ENCODE measurements at regions not wholly inside any gene's neighbourhood (a gene's known extent, or its start where the extent isn't known, plus 50 kb on each side); places are given as distances from the start of the nearest gene placed in this dataset.
"Not testable (repeated sequence)": the region's sequence is repeated elsewhere in the genome, so short reads cannot be mapped to it uniquely, and the experiment has no call there.

DNA sequence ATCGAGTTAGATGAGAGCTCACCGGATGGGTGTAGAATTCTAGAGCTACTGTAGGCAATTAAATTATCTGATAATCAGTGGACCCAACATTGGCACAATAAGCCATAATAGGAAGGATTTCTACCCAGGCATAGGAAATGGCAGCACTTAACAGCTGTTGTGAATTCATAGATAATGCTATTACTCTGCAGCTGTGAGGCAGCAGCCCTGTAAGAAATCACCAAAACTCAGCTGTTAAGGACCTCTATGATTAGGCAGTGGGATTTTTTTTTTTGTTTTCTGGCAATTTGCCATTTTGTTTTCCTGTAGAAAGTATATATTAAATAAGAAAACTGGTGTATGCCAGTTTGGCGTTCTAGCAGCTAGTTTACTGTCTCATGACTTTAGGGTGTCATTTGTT, 609.1 kb upstream of the SLC35B3 start:
- no peak for FAIRE-seq

DNA sequence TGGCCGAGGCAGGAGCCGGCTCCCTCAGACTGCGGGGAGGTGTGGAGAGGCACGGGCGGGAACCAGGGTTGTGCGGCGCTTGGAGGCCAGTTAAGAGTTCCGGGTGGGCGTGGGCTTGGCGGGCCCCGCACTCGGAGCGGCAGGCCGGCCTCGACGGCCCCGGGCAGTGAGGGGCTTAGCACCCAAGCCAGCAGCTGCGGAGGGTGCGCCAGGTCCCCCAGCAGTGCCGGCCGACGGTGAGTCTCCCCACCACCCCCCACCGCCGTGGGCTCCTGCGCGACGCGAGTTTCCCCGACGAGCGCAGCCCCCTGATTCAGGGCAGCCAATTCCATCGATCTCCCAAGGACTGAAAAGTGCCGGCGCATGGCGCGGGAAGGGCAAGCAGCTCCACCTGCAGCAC, 605.4 kb upstream of the SLC35B3 start:
- FAIRE-seq = no peak

DNA sequence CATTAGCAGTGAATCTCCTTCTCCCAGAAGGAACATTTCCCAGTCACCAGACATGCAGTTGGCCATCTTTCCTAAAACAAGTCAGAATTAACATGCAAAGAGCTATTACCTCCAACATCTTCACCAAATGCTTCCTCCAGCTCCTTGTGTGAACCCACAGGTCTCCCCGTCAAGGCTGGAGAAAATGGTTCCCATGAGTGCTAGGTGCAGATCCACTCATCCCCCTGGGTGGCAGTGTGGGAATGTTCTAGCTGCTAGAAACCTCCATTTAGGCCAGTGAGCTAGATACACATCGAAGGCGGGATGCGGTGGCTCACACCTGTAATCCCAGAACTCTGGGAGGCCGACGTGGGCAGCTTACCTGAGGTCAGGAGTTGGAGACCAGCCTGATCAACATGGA, 603.9 kb upstream of the SLC35B3 start:
- FAIRE-seq = no peak

DNA sequence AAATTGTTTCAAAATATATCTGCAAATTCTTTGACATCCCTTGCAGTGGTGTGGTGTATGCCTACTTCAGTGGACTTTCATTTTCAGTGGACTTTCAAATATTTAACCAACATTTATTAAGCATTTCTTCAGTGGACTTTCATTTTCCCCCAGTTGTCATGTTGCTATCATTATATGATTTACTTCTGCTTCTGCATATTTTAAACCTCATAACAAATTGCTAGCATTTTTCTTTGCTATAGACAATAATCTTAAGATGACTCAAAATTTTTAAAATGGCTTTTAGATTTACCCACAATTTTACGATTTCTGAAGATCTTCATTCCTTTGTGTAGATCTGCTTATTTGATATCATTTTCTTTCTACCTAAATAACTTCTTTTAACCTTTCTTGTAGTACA, 592.7 kb upstream of the SLC35B3 start:
- FAIRE-seq = no peak

DNA sequence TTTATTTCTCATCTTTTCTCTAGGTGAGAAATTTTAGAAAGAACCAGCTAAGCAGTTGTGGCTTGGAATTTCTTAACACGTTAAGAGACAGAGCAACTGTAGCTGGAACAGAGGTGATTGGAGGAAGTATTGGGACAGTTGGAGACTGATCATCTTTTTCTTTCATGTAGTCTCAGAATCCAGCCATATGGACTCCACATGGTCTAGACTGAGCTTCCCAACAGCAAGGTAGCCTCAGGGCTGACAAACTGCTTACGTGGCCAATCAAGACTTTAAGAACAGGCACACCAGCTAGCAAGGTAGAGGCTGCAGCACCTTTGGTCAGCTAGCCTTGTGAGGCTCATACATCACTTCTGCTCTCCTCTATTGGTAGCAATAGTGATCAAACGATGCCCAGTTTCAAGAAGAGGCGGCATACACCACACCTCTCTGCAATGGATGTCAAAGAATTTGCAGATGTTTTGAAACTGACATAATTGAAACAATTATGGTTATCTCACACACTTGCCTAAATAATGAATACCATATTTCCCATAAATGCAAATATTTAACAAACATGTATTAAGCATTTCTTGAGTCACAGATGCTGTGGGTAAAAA, 590.5 kb upstream of the SLC35B3 start:
- no peak for FAIRE-seq

DNA sequence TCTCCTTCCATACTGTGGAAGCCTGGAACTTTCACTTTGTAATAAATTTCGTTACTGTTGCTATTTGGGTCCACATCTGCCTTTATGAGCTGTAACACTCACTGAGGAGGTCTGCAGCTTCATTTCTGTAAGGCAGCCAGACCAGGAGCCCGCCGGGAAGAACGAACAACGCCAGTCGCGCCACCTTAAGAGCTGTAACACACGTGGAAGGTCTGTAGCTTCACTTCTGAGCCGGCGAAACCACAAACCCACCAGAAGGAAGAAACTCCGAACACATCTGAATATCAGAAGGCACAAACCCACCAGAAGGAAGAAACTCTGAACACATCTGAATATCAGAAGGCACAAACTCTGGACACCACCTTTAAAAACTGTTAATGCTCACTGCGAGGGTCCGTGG, 589.9 kb upstream of the SLC35B3 start:
- no peak for FAIRE-seq

DNA sequence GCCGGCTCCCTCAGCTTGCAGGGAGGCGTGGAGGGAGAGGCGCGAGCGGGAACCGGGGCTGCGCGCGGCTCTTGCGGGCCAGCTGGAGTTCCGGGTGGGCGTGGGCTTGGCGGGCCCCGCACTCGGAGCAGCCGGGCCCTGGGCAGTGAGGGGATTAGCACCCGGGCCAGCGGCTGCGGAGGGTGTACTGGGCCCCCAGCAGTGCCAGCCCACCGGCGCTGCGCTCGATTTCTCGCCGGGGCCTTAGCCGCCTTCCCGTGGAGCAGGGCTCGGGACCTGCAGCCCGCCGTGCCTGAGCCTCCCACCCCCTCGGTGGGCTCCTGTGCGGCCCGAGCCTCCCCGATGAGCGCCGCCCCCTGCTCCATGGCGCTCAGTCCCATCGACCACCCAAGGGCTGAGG, 588.9 kb upstream of the SLC35B3 start:
- not testable (repeated sequence) for FAIRE-seq

DNA sequence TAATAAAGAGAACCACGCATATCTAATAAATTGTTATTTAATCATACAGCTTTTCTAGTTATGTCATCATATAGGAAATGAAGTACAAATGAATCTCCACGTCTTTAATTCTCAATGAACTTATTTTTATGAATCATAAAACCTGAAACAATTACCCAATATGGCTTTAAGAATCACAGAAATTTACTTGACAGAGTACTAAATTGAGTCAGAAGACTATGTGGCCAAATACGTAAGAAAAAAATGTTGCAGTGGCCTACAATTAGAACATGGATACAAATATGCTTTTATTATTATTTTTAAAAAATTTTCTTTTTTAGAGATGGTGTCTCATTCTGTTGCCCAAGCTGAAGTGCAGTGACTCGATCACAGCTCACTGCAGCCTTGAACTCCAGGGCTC, 584.7 kb upstream of the SLC35B3 start:
- no peak for FAIRE-seq

DNA sequence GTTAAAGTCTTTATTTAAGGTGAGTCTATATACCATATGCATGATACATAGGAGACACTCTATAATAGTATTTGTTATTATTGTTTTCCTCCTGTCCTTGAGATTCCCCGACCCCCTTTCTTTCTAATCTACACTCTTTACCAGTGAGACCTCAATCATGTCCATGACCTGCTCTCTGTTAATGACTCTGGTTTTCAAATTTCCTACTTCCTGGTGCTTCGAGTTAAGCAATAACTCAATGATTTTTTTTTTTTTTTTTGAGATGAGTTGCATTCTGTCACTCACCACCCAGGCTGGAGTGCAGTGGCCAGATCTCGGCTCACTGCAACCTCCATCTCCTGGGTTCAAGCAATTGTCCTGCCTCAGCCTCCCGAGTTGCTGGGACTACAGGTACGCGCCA, 574.6 kb upstream of the SLC35B3 start:
- no peak for FAIRE-seq

DNA sequence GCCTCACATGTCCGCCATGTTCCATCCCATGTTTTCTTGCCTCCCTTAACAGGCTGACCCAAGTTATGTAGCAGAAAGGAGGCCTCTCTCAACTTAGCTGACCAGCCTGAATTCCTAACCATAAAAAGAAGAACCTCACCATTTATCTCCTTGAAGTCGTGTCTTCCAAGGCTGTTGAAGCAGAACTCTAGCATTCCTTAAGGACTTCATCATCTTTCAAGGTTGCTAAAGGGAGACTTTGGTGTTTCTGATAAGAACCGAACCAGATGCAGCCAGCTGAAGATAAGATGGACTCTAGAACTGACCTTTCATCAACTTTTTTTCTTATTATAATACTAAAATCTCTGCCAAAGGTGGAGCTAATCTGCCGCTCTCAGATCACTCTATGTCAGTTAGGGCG, 571.7 kb upstream of the SLC35B3 start:
- no peak for FAIRE-seq

DNA sequence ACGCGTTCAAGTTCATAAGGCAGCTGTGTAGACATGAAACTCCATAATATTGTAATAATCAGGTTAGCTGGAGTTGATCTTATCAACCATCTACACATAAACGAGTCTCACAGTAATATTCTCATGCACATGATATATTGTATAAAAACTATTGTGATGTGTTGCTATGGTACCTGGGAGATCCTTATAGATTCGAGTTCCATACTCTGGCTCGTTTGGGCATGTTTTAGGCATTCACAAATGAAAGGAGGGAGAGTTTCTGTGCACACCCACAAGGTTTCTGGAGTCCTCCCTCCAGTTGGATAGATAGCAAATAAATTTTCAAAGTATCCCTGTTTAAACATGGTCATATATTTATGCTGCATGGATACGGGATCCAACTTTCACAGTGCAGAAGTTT, 567.5 kb upstream of the SLC35B3 start:
- FAIRE-seq = no peak

DNA sequence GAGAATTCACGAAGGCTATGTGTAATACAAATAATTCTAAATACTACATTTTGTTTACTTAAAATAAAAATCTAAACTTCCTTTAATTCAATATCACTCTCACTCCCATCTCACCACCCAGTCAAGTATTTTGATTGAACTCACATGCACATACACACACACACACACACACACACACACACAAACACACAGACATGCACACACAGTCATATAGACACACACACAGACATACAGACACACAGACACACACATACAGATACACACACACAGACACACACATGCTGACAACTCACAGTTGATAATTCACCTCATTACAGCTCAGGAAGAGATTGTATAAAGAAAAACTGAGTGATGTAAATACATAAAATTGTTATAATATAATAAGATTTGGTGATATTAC, 559.8 kb upstream of the SLC35B3 start:
- FAIRE-seq = no peak

DNA sequence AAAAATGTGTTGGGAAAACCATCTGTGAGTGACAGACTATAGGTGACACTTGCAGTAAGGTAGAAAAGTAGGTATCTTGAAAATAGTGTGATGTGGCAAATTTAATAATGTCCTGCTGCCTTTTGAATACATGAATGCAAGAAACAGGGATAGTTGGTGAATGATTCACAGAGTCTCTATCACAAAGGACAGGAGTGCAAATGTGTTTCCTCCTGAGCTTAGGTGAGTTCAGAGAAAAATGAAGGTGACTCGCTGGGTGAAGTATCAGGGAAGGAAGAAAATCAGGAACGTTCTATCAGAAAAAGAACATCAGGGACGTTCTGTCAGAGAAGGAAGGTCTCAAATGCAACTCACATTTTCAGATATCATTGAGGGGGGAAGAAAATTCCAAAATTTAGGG, 557.8 kb upstream of the SLC35B3 start:
- FAIRE-seq = no peak

DNA sequence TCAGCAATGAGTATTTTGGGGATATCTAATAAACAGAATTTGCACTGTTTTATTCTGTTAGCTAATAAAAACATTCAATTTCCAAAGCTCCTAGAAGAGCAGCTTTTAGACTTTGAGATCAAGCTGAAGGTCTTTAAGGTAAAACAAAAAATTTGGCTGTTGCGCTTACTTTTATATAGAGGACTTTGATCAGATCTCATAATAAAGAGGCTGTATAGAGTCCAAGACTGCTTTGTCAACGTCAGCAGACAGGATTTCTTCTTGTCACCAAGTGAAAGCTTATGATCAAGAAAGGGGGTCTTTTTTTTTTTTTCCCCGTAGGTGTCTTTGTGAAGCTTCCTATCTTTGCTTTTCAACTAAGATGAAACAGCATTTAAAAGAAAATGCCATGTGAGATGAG, 556.5 kb upstream of the SLC35B3 start:
- no peak for FAIRE-seq

DNA sequence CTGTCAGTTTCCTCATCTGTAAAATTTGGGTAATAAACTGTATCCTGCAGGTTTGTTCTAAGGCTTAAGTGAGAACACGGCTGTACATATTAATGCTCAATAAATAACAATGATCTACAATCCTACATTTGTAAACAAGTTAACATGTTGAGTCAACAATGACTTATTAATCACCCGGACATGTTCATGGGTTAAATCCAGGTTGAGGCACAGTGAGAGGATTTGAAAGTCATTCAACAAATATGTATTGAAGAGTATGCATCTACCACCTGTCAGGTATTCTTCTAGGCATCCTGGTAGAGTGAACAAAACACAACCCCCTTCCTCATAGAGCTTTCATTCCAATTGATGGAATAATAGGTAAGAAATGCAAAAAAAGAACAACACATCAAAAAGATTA, 554.7 kb upstream of the SLC35B3 start:
- FAIRE-seq = no peak

DNA sequence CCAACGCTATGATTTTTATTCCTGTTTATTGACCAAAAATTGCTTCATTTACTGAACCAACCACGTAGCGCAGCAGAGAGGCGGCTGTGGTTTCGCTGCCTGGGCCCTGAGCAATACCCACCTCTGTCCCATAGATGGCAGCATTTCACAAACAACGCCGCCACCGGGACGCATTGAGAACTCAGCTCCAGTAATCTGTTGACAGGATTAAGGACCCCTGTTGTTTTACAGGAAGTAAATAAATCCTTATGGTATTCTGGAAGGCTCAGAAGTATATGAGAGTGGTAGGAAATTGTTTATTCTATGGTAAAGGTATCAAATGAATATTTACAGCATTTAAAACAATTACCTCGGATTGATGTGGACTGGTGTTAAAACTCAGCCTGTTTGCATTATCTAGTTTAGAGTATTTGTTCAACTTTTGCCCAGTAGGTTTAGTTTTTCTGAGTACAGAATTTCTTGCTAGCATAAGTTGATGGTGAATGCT, 547.9 kb upstream of the SLC35B3 start:
- peak; percentile 40 for FAIRE-seq

DNA sequence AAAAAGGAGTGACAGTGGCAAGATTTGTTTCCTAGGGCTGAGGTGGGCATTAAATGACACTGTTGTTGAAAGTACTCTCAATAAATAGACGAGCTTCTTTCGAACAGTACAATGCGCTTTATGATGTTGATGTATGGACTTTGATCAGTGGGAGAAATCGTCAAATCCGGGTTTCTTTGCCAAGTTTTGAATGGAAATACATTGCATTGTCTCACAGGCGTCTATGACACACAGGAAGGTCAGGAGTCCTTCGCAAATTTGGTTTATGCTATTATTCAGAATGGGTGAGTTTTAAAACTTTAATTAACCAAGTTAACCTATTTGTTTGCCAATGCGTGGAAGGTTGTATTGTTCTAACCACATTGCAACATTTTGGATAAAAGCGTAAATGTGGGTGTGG, 547.3 kb upstream of the SLC35B3 start:
- no peak for FAIRE-seq

DNA sequence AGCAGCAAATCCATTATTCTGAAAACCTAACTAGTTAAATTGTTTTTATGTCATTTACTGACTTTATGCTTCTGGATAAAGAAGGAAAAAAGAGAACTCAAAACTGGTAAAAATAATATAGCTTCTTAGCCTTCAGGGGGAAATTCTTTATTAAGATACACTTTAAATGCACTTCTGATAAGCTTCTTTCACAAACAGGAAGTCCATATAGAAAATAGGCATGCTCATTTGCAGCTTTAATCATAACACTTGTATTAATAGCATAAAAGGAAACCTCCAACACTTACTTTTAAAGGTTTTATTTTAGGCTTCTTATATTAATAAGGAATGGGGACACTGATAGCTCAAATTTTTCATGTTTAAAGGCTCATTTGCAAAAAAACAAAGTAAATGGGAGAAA, 538.0 kb upstream of the SLC35B3 start:
- FAIRE-seq = no peak

DNA sequence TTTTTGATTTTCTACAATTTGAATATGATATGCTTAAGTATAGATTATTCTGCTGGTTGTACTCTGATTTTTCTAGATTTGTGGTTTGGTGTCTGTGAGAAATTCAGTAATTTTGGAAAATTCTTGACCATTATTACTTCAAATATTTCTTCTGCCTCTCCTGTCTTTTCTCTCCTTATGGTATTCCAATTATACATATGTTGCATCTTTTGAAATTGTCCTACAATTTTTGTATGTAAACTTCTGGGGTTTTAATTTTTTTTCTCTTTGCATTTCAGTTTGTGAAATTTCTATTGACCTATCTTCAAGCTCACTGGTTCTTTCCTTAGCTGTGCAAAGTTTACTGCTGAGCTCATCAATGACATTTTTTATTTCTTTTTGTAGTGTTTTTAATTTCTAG, 534.4 kb upstream of the SLC35B3 start:
- no peak for FAIRE-seq

DNA sequence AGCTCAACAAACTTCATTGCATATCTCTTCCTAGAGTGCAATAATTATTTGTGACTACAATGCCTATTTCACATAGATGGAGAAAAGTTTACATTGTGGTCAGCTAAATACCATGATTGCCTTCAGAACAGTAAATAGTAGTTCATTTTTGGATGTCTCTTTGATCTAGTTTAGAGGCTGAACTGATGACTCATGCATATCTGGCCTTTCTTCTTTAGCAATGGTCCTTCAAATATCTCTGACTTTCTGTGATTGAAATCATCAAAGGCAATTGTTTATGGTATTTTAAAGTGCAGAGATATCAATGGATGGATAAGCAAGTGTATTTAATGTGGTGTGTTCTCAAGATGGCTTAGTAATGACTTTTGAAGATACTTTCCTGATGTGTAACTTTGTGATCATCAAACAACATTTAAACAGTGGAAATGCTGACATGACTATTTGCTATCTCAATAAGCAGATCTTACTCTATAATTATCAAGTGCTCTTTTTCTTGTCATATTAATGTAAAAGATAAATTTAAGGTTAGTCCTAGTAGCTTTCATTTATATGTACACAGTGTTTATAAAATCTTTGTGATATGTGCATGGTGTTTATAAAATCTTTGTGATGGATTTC, 523.7 kb upstream of the SLC35B3 start:
- FAIRE-seq = no peak

DNA sequence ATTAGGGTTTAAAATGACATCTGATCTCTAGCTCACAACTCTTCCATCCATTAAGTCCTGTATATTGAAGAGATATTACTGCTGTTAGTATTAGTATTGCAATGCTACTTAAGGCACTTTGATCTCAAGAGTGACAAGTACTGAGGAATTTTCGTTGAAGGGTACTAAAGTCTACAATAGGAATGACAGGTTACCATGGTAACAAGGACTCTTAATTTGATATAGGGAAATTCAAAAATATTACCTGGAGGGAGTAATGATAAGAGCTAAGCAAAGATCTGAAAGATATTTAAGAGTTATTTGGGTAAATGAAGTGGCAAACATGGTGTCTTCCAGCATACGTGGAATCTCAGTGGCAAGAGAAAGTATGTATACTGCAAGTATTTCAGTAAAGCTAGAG, 518.0 kb upstream of the SLC35B3 start:
- FAIRE-seq = no peak

DNA sequence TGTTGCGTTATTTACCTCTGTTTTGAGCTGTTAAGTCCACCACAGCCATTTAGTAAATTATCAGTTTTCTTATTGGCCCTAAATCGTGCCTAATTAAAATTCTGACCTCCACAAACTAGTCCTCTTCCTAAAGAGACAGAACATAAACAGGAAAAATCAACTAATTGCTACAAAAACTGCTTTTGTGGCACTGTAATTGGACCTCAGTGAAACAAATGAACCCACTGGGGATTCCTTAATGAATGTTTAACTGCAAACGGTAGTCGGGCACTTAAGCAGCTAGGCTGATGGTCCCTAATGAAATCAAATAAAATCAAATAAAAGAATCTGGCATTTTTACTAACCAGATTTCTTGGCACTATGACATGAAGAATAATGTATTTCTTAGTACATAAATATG, 513.4 kb upstream of the SLC35B3 start:
- FAIRE-seq = no peak

DNA sequence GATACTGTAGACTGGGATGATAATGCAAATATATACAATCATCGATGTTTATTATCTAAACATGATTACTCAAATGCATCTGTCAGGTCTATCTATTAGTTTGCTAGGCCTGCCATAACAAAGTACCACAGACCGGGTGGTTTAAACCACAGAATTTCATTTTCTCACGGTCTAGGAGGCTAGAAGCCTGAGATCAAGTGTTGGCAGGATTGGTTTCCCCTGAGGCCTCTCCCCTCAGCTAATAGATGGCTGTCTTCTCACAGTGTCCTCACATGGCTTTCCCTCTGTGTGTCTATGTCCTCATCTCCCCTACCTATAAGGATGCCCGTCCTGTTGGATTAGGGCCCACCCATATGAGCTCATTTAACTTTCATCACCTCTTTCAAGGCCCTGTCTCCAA, 512.6 kb upstream of the SLC35B3 start:
- no peak for FAIRE-seq

DNA sequence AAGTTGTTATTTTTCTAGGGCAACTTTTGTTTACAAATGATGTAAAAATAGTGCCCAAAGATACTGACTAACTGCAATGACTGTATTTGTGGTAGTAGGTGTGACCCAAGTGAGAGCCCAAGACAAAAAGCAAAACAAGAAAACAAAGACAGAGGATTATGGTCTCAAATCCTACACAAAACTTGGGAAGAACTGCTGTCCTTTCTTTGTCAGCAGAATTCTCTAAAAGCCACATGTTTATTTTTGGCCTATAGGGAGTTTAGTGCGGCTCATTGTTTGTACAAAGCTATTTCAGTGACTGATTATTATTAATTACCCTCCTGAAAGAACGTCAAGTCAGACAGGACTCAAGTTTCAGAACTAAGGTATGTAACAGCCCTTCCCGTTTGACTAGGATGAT, 509.2 kb upstream of the SLC35B3 start:
- no peak for FAIRE-seq

DNA sequence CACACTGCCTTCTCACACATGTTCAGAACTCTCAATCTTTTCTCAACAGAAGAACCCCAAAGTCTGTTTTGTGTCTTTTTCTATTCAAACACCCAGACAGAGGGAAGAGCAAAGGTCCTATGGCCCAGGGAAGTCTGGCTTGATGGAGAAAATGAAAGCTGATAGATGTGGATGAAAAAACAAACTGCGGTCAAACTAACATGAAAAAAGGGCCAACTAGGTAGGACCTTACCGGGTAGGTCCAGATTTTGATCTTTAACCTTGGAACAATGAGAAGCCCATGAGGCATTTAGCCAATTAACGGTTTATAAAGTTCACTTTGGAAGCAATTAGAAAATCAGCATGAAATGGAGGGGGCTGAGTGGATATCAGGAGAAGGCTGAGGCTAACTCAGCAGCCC, 507.7 kb upstream of the SLC35B3 start:
- FAIRE-seq = no peak

Measured in A204.1 (cell line).